Natural killer cell (primary cell): ENCODE measurements at regions not wholly inside any gene's neighbourhood (a gene's known extent, or its start where the extent isn't known, plus 50 kb on each side); places are given as distances from the start of the nearest gene placed in this dataset.

Source experiments
- ATAC-seq, 3 donors: fragments of 150-1000 bp in 2 of 3; fragments of 200-7000 bp in 1 of 3; cut with Tn5 transposase; 1 replicate in 1 of 3; 2 replicates in 2 of 3; pipeline ENCODE4 v1.10.0; 2021; ENCODE audit warnings: mild to moderate bottlenecking in 2 of 3, moderate library complexity in 2 of 3
- DNase-seq, 2 donors: peaks; one replicate each; pipeline versions ENCODE4 v3.0.0 to v3.0.0-alpha.2; 2013 to 2021; ENCODE audit warnings: mixed read lengths in 1 of 2
- H3K27ac ChIP-seq: one replicate; pipeline ENCODE4 v1.5.1; 2013; ENCODE audit warnings: mild to moderate bottlenecking, low read length
- H3K27me3 ChIP-seq: one replicate; pipeline ENCODE4 v1.6.1; 2013; ENCODE audit warnings: low read length; ENCODE audit not compliant: control insufficient read depth, insufficient read depth
- H3K36me3 ChIP-seq: one replicate; pipeline ENCODE4 v1.6.1; 2013; ENCODE audit warnings: low read length; ENCODE audit not compliant: control insufficient read depth, insufficient read depth
- H3K4me1 ChIP-seq: one replicate; pipeline ENCODE4 v1.6.1; 2013; ENCODE audit warnings: low read length; ENCODE audit not compliant: control insufficient read depth, insufficient read depth
- H3K4me3 ChIP-seq: one replicate; pipeline ENCODE4 v1.5.1; 2013; ENCODE audit warnings: low read length
- H3K9me3 ChIP-seq: one replicate; pipeline ENCODE4 v1.6.1; 2013; ENCODE audit warnings: low read length; ENCODE audit not compliant: control insufficient read depth, insufficient read depth
- H3K27ac Mint-ChIP-seq, 2 donors: one replicate each; pipeline ENCODE4 v1.8.0; 2022; ENCODE audit warnings: mild to moderate bottlenecking in 2 of 2, mixed read lengths in 2 of 2, moderate library complexity in 1 of 2
- H3K27me3 Mint-ChIP-seq, 2 donors: one replicate each; pipeline ENCODE4 v1.8.0; 2022; ENCODE audit warnings: low read depth in 2 of 2, mixed read lengths in 2 of 2
- H3K36me3 Mint-ChIP-seq: one replicate; pipeline ENCODE4 v1.8.0; 2022; ENCODE audit warnings: mixed read lengths
- H3K4me1 Mint-ChIP-seq, 2 donors: one replicate each; pipeline ENCODE4 v1.8.0; 2022; ENCODE audit warnings: mixed read lengths in 2 of 2
- H3K4me3 Mint-ChIP-seq: one replicate; pipeline ENCODE4 v1.8.0; 2022; ENCODE audit warnings: mild to moderate bottlenecking, moderate library complexity, mixed read lengths
- H3K9me3 Mint-ChIP-seq, 2 donors: one replicate each; pipeline ENCODE4 v1.8.0; 2022; ENCODE audit warnings: mixed read lengths in 2 of 2
- WGBS: methylation state at CpG from one replicate; pipeline ENCODE4 v1.1.7; 2013; ENCODE audit warnings: missing lambda C conversion rate; ENCODE audit not compliant: insufficient coverage; 5-methylcytosine and 5-hydroxymethylcytosine counted together
- intact Hi-C: fragments of 100-400 bp; cut with micrococcal nuclease; formaldehyde crosslinking; loops from one replicate; pipeline ENCODE4 v1.14.2; 2022
- TF ChIP-seq, protein P1 (sequence below): fragments of 200-600 bp; IDR thresholded peaks from one replicate; pipeline ENCODE4 v1.8.0; 2022; ENCODE audit warnings: antibody characterized with exemption

DNA sequence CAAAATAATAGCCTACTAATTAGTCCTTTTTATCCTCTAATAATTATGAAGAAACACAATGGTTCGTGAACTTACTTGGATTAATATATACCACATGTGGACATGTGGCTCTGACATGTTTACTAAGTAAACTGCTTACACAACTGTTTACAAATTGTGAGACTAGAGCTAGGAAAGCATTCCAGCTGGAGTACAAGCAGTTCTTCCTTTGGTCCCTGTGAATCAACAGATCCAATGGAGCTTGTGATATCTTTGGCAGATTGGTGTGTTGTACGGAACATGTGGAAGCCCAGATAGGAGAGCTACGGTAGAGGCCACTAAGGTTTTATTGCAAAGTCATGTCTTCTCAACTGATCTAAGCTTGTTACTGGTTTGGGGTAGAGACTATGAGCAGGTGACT, 145.5 kb upstream of the SPRY2 start:
- DNase-seq (no peak), ATAC-seq (no peak)
- WGBS, result 97% methylated on average over 3 of the region's 3 CpGs
- Mint-ChIP-seq H3K4me1 (peaks cover 5 to 23% of the 10 kb centered on the region in 2 donors), H3K36me3 (peaks cover 10% of the 10 kb centered on the region), H3K4me3 (no peak overlapping the region), H3K27me3 (peaks cover 0 to 2% of the 10 kb centered on the region in 2 donors), H3K27ac (no peak overlapping the region), H3K9me3 (no peaks in the 10 kb centered on the region)
- TF ChIP-seq, protein P1, sequence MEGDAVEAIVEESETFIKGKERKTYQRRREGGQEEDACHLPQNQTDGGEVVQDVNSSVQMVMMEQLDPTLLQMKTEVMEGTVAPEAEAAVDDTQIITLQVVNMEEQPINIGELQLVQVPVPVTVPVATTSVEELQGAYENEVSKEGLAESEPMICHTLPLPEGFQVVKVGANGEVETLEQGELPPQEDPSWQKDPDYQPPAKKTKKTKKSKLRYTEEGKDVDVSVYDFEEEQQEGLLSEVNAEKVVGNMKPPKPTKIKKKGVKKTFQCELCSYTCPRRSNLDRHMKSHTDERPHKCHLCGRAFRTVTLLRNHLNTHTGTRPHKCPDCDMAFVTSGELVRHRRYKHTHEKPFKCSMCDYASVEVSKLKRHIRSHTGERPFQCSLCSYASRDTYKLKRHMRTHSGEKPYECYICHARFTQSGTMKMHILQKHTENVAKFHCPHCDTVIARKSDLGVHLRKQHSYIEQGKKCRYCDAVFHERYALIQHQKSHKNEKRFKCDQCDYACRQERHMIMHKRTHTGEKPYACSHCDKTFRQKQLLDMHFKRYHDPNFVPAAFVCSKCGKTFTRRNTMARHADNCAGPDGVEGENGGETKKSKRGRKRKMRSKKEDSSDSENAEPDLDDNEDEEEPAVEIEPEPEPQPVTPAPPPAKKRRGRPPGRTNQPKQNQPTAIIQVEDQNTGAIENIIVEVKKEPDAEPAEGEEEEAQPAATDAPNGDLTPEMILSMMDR, result no peak
- Histone ChIP-seq H3K9me3 (no peaks in the 10 kb centered on the region), H3K4me1 (no peaks in the 10 kb centered on the region), H3K27me3 (no peaks in the 10 kb centered on the region), H3K4me3 (no peak overlapping the region), H3K27ac (no peak overlapping the region), H3K36me3 (no peaks in the 10 kb centered on the region)
- intact Hi-C loops, result no loop called here

DNA sequence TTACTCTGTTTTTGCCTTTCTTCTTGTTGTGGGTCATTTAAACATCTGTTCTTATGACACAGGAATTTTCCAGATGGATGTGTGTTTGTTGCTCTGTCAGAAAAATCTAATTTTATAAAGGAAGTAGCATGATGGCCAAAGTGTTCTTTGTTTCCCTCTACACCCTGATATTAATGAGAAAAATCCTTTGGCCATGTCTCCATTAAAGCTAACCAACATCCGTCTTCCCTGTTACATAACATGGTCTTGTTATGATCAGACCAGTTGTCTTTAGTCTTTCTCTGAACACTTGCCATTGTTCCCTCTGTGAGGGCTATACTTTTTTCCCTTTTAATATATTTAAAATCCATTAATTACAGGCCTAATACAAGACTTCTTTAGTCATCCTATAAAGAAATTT, 142.2 kb upstream of the SPRY2 start:
- H3K27ac Mint-ChIP-seq, result no peak overlapping the region
- intact Hi-C loops, result no loop called here
- Histone ChIP-seq H3K9me3 (no peaks in the 10 kb centered on the region), H3K27me3 (no peaks in the 10 kb centered on the region), H3K4me1 (peaks cover 13% of the 10 kb centered on the region), H3K4me3 (no peak overlapping the region), H3K27ac (no peak overlapping the region), H3K36me3 (no peaks in the 10 kb centered on the region)
- TF ChIP-seq, protein P1, result no peak
- H3K36me3 Mint-ChIP-seq, result peaks cover 10% of the 10 kb centered on the region
- H3K4me3 Mint-ChIP-seq, result no peak overlapping the region
- H3K9me3 Mint-ChIP-seq, result no peaks in the 10 kb centered on the region
- H3K27me3 Mint-ChIP-seq, result peaks cover 0 to 2% of the 10 kb centered on the region in 2 donors
- 100% methylated on average over 1 of the region's 1 CpG for WGBS
- ATAC-seq (no peak), DNase-seq (no peak)
- H3K4me1 Mint-ChIP-seq, result peaks cover 23 to 36% of the 10 kb centered on the region in 2 donors

- no peaks in the 10 kb centered on the region for H3K9me3 ChIP-seq
- ATAC-seq (no peak), DNase-seq (no peak)
- H3K4me3 Mint-ChIP-seq, result no peak overlapping the region
- no peaks in the 10 kb centered on the region for H3K27me3 ChIP-seq
- TF ChIP-seq, protein P1, result no peak
- intact Hi-C loops, result no loop called here
- H3K36me3 Mint-ChIP-seq, result peaks cover 10% of the 10 kb centered on the region
- H3K27ac ChIP-seq, result no peak overlapping the region
- H3K4me1 Mint-ChIP-seq, result peaks cover 38 to 52% of the 10 kb centered on the region in 2 donors
- H3K36me3 ChIP-seq, result no peaks in the 10 kb centered on the region
- no peak overlapping the region for H3K4me3 ChIP-seq
- H3K9me3 Mint-ChIP-seq, result no peaks in the 10 kb centered on the region
- peaks cover 21% of the 10 kb centered on the region for H3K4me1 ChIP-seq
- H3K27me3 Mint-ChIP-seq, result peaks cover 0 to 2% of the 10 kb centered on the region in 2 donors
- no peak overlapping the region for H3K27ac Mint-ChIP-seq
Measured at GRCh38 chr13:80481588-80481987, 140.7 kb upstream of the SPRY2 start.
